B cell (primary cell): ENCODE measurements at regions not wholly inside any gene's neighbourhood (a gene's known extent, or its start where the extent isn't known, plus 50 kb on each side); places are given as distances from the start of the nearest gene placed in this dataset.

Source experiments
- EZH2 ChIP-seq: IDR thresholded peaks from 2 replicates; pipeline ENCODE4 v1.6.1; 2012; ENCODE audit warnings: borderline replicate concordance, low read depth, mild to moderate bottlenecking, moderate library complexity, low read length; ENCODE audit not compliant: insufficient read depth, poor library complexity, severe bottlenecking
- TF ChIP-seq, protein P1 (sequence below): fragments of 200-600 bp; IDR thresholded peaks from one replicate; pipeline ENCODE4 v1.8.0; 2022; ENCODE audit warnings: antibody characterized with exemption, mild to moderate bottlenecking

DNA sequence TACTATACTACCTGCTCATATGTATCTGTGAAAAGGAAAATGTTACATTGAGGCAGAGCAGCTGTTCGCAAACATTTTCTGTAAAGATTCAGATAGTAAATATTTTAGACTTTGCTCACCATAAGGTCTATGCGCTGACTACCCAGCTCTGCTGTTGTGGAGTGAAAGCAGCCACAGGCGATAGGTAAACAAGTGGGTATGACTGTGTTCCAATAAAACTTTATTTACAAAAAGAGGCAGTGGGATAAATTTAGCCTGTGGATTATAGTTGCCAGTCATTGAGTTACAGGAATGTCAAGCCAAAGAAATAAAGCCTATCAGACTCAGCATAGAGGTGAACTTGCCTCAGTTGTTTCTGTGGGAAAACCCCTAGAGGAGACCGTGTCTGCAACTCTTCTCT lies 487.7 kb upstream of the API5 start:
- TF ChIP-seq, protein P1, sequence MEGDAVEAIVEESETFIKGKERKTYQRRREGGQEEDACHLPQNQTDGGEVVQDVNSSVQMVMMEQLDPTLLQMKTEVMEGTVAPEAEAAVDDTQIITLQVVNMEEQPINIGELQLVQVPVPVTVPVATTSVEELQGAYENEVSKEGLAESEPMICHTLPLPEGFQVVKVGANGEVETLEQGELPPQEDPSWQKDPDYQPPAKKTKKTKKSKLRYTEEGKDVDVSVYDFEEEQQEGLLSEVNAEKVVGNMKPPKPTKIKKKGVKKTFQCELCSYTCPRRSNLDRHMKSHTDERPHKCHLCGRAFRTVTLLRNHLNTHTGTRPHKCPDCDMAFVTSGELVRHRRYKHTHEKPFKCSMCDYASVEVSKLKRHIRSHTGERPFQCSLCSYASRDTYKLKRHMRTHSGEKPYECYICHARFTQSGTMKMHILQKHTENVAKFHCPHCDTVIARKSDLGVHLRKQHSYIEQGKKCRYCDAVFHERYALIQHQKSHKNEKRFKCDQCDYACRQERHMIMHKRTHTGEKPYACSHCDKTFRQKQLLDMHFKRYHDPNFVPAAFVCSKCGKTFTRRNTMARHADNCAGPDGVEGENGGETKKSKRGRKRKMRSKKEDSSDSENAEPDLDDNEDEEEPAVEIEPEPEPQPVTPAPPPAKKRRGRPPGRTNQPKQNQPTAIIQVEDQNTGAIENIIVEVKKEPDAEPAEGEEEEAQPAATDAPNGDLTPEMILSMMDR = no peak
- TF ChIP-seq EZH2 = no peak
